ENCODE measurements at regions not wholly inside any gene's neighbourhood (a gene's known extent, or its start where the extent isn't known, plus 50 kb on each side); places are given as distances from the start of the nearest gene placed in this dataset.

DNA sequence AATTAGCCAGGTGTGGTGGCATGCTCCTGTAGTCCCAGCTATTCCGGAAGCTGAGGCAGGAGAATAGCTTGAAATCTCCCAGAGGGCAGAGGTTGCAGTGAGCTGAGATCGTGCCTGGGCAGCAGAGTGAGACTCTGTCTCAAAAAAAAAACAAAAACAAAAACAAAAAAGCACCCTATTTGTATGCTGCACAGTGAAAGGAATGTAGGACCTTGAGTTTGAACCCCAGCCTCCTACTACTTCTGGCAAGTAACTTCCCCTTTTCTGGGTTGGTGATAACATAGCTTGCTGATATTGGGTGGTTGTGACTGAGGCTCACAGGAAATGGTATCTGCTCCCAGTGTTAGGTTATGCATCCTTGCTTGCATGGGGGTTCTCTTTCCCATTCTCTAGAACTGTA lies 205.3 kb downstream of the BUB3 start:
- TF ChIP-seq, protein P1, sequence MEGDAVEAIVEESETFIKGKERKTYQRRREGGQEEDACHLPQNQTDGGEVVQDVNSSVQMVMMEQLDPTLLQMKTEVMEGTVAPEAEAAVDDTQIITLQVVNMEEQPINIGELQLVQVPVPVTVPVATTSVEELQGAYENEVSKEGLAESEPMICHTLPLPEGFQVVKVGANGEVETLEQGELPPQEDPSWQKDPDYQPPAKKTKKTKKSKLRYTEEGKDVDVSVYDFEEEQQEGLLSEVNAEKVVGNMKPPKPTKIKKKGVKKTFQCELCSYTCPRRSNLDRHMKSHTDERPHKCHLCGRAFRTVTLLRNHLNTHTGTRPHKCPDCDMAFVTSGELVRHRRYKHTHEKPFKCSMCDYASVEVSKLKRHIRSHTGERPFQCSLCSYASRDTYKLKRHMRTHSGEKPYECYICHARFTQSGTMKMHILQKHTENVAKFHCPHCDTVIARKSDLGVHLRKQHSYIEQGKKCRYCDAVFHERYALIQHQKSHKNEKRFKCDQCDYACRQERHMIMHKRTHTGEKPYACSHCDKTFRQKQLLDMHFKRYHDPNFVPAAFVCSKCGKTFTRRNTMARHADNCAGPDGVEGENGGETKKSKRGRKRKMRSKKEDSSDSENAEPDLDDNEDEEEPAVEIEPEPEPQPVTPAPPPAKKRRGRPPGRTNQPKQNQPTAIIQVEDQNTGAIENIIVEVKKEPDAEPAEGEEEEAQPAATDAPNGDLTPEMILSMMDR (IDR thresholded peaks at IDR 0.05), result no peak
- no peak for TF ChIP-seq POLR2A (IDR thresholded peaks at IDR 0.05)

Measured in lower leg skin (tissue), 3 donors.